CD4-positive, alpha-beta memory T cell (primary cell): ENCODE measurements at regions not wholly inside any gene's neighbourhood (a gene's known extent, or its start where the extent isn't known, plus 50 kb on each side); places are given as distances from the start of the nearest gene placed in this dataset.

ENCODE experiments used
- CTCF ChIA-PET: fragments of 350-600 bp; sonication (Branson Sonifier 250); formaldehyde crosslinking; loops from one replicate; lab custom pipeline; 2021; ENCODE audit warnings: inconsistent platforms; ENCODE audit not compliant: partially characterized antibody; lab: Charles Lee
- POLR2A ChIA-PET: fragments of 350-600 bp; sonication (Branson Sonifier 250); formaldehyde crosslinking; loops from one replicate; lab custom pipeline; 2021; ENCODE audit not compliant: partially characterized antibody; lab: Charles Lee
- DNase-seq, 5 donors: peaks; one replicate each; pipeline versions ENCODE4 v3.0.0 to v3.0.0-alpha.2; 2020 to 2022; ENCODE audit warnings: mixed read lengths in 1 of 5
- H3K27ac ChIP-seq: one replicate; pipeline ENCODE4 v1.7.0; 2013; ENCODE audit warnings: low read depth, low read length
- H3K27me3 ChIP-seq: 2 replicates; pipeline ENCODE4 v1.7.0; 2013; ENCODE audit warnings: mild to moderate bottlenecking, low read length, moderate library complexity; ENCODE audit not compliant: insufficient read depth
- H3K36me3 ChIP-seq: 2 replicates; pipeline ENCODE4 v1.7.0; 2013; ENCODE audit warnings: mild to moderate bottlenecking, low read length, moderate library complexity; ENCODE audit not compliant: insufficient read depth
- H3K4me1 ChIP-seq: 2 replicates; pipeline ENCODE4 v1.7.0; 2013; ENCODE audit warnings: mild to moderate bottlenecking, low read length, moderate library complexity; ENCODE audit not compliant: insufficient read depth
- H3K4me3 ChIP-seq, 2 donors: one replicate each; pipeline ENCODE4 v1.7.0; 2013; ENCODE audit warnings: low read length in 2 of 2, mild to moderate bottlenecking in 1 of 2
- H3K9me3 ChIP-seq, 2 donors: one replicate each; pipeline ENCODE4 v1.7.0; 2013; ENCODE audit warnings: low read length in 2 of 2, control low read depth in 1 of 2; ENCODE audit not compliant: control insufficient read depth in 1 of 2
- H3K27ac Mint-ChIP-seq, 7 donors: one replicate each; pipeline ENCODE4 v1.8.0; 2020 to 2021; ENCODE audit warnings: mixed read lengths in 7 of 7, mild to moderate bottlenecking in 6 of 7, inconsistent platforms in 3 of 7, moderate library complexity in 3 of 7
- H3K27me3 Mint-ChIP-seq, 2 donors: one replicate each; pipeline ENCODE4 v1.8.0; 2020 to 2021; ENCODE audit warnings: mixed read lengths in 2 of 2
- H3K36me3 Mint-ChIP-seq, 2 donors: one replicate each; pipeline ENCODE4 v1.8.0; 2020 to 2021; ENCODE audit warnings: mixed read lengths in 2 of 2, inconsistent platforms in 1 of 2, mild to moderate bottlenecking in 1 of 2
- H3K4me1 Mint-ChIP-seq, 4 donors: one replicate each; pipeline ENCODE4 v1.8.0; 2020 to 2021; ENCODE audit warnings: mixed read lengths in 4 of 4, mild to moderate bottlenecking in 1 of 4
- H3K4me3 Mint-ChIP-seq, 8 donors: one replicate each; pipeline ENCODE4 v1.8.0; 2020 to 2021; ENCODE audit warnings: mixed read lengths in 8 of 8, mild to moderate bottlenecking in 7 of 8, moderate library complexity in 6 of 8, inconsistent platforms in 3 of 8
- H3K9me3 Mint-ChIP-seq, 8 donors: one replicate each; pipeline ENCODE4 v1.8.0; 2020 to 2021; ENCODE audit warnings: mixed read lengths in 8 of 8, mild to moderate bottlenecking in 5 of 8, inconsistent platforms in 3 of 8, moderate library complexity in 1 of 8
- intact Hi-C: fragments of 100-400 bp; cut with micrococcal nuclease; formaldehyde crosslinking; loops from one replicate; pipeline ENCODE4 v1.15.1; 2023

GRCh38 chr5:53239301-53239990 is 129.9 kb upstream of the MOCS2 start:
- Histone ChIP-seq H3K9me3 (no peaks in the 10 kb centered on the region), H3K4me1 (no peaks in the 10 kb centered on the region), H3K4me3 (no peak overlapping the region), H3K36me3 (no peaks in the 10 kb centered on the region), H3K27ac (no peak overlapping the region), H3K27me3 (no peaks in the 10 kb centered on the region)
- H3K27ac Mint-ChIP-seq, result no peak overlapping the region
- ChIA-PET POLR2A (no interaction called here), CTCF (no interaction called here)
- intact Hi-C loops, result no loop called here
- no peaks in the 10 kb centered on the region for H3K36me3 Mint-ChIP-seq
- no peaks in the 10 kb centered on the region for H3K9me3 Mint-ChIP-seq
- peaks cover 5% of the 10 kb centered on the region in 2 donors for H3K27me3 Mint-ChIP-seq
- no peak overlapping the region for H3K4me3 Mint-ChIP-seq
- H3K4me1 Mint-ChIP-seq, result no peaks in the 10 kb centered on the region
- DNase-seq, result no peak

- no peak overlapping the region for H3K4me3 ChIP-seq
- Mint-ChIP-seq H3K4me3 (no peak overlapping the region), H3K36me3 (no peaks in the 10 kb centered on the region), H3K4me1 (no peaks in the 10 kb centered on the region), H3K27me3 (peaks cover 5% of the 10 kb centered on the region in 2 donors), H3K9me3 (no peaks in the 10 kb centered on the region), H3K27ac (no peak overlapping the region)
- no peak for DNase-seq
- H3K27ac ChIP-seq, result no peak overlapping the region
- no peaks in the 10 kb centered on the region for H3K36me3 ChIP-seq
- ChIA-PET POLR2A (no interaction called here), CTCF (no interaction called here)
- H3K4me1 ChIP-seq, result no peaks in the 10 kb centered on the region
- intact Hi-C loops, result no loop called here
- H3K27me3 ChIP-seq, result no peaks in the 10 kb centered on the region
- no peaks in the 10 kb centered on the region for H3K9me3 ChIP-seq
Measured at GRCh38 chr5:53240661-53241060, 131.1 kb upstream of the MOCS2 start.

- no peaks in the 10 kb centered on the region for H3K4me1 Mint-ChIP-seq
- H3K27me3 Mint-ChIP-seq, result peaks cover 5% of the 10 kb centered on the region in 2 donors
- no peaks in the 10 kb centered on the region for H3K9me3 Mint-ChIP-seq
- H3K9me3 ChIP-seq, result no peaks in the 10 kb centered on the region
- no peaks in the 10 kb centered on the region for H3K36me3 ChIP-seq
- H3K4me1 ChIP-seq, result no peaks in the 10 kb centered on the region
- H3K4me3 Mint-ChIP-seq, result no peak overlapping the region
- H3K27ac Mint-ChIP-seq, result no peak overlapping the region
- no peaks in the 10 kb centered on the region for H3K27me3 ChIP-seq
- POLR2A ChIA-PET, result no interaction called here
- H3K4me3 ChIP-seq, result no peak overlapping the region
- no peak overlapping the region for H3K27ac ChIP-seq
- CTCF ChIA-PET, result no interaction called here
- intact Hi-C loops, result no loop called here
- no peak for DNase-seq
- H3K36me3 Mint-ChIP-seq, result no peaks in the 10 kb centered on the region
Measured at GRCh38 chr5:53241572-53241971, 132.0 kb upstream of the MOCS2 start.

- Mint-ChIP-seq H3K27ac (no peak overlapping the region), H3K27me3 (peaks cover 3 to 5% of the 10 kb centered on the region in 2 donors), H3K36me3 (no peaks in the 10 kb centered on the region), H3K4me3 (no peak overlapping the region), H3K4me1 (no peaks in the 10 kb centered on the region), H3K9me3 (no peaks in the 10 kb centered on the region)
- no peak for DNase-seq
- intact Hi-C loops, result no loop called here
- no peaks in the 10 kb centered on the region for H3K27me3 ChIP-seq
- H3K4me1 ChIP-seq, result no peaks in the 10 kb centered on the region
- no peak overlapping the region for H3K4me3 ChIP-seq
- no peaks in the 10 kb centered on the region for H3K9me3 ChIP-seq
- H3K27ac ChIP-seq, result no peak overlapping the region
- POLR2A ChIA-PET, result no interaction called here
- no peaks in the 10 kb centered on the region for H3K36me3 ChIP-seq
- CTCF ChIA-PET, result no interaction called here
Measured at GRCh38 chr5:53243403-53243802, 133.8 kb upstream of the MOCS2 start.

- Mint-ChIP-seq H3K9me3 (no peaks in the 10 kb centered on the region), H3K4me1 (no peaks in the 10 kb centered on the region), H3K27ac (no peak overlapping the region), H3K4me3 (no peak overlapping the region), H3K27me3 (peaks cover 3% of the 10 kb centered on the region in 2 donors), H3K36me3 (no peaks in the 10 kb centered on the region)
- intact Hi-C loops, result no loop called here
- no peak for DNase-seq
- Histone ChIP-seq H3K9me3 (no peaks in the 10 kb centered on the region), H3K4me3 (no peak overlapping the region), H3K36me3 (no peaks in the 10 kb centered on the region), H3K27ac (no peak overlapping the region), H3K27me3 (no peaks in the 10 kb centered on the region), H3K4me1 (no peaks in the 10 kb centered on the region)
- POLR2A ChIA-PET, result no interaction called here
- CTCF ChIA-PET, result no interaction called here
Measured at GRCh38 chr5:53246042-53246836, 136.7 kb upstream of the MOCS2 start.

- peaks cover 0 to 3% of the 10 kb centered on the region in 2 donors for H3K27me3 Mint-ChIP-seq
- H3K27me3 ChIP-seq, result no peaks in the 10 kb centered on the region
- H3K27ac ChIP-seq, result no peak overlapping the region
- intact Hi-C loops, result no loop called here
- no peaks in the 10 kb centered on the region for H3K9me3 Mint-ChIP-seq
- H3K27ac Mint-ChIP-seq, result no peak overlapping the region
- H3K4me1 ChIP-seq, result no peaks in the 10 kb centered on the region
- no peaks in the 10 kb centered on the region for H3K36me3 Mint-ChIP-seq
- no peaks in the 10 kb centered on the region for H3K36me3 ChIP-seq
- H3K4me3 ChIP-seq, result no peak overlapping the region
- peaks cover 2 to 8% (median 7%) of the 10 kb centered on the region in 4 donors for H3K4me1 Mint-ChIP-seq
- no peak overlapping the region for H3K4me3 Mint-ChIP-seq
- DNase-seq, result no peak
- ChIA-PET POLR2A (no interaction called here), CTCF (interaction anchor here (1.1 kb wide), 1 partner anchor 11 kb away, joined by 4 read pairs; no protein-coding TSS in a partner anchor)
- no peaks in the 10 kb centered on the region for H3K9me3 ChIP-seq
Measured at GRCh38 chr5:53249529-53250200, 140.1 kb upstream of the MOCS2 start.

GRCh38 chr5:53250201-53250550 is 140.6 kb upstream of the MOCS2 start:
- ChIA-PET CTCF (interaction anchor here (1.1 kb wide), 1 partner anchor 10 kb away, joined by 4 read pairs; no protein-coding TSS in a partner anchor), POLR2A (no interaction called here)
- H3K36me3 Mint-ChIP-seq, result no peaks in the 10 kb centered on the region
- peaks cover 2 to 8% (median 7%) of the 10 kb centered on the region in 4 donors for H3K4me1 Mint-ChIP-seq
- H3K36me3 ChIP-seq, result no peaks in the 10 kb centered on the region
- no peak overlapping the region for H3K27ac ChIP-seq
- no peaks in the 10 kb centered on the region for H3K4me1 ChIP-seq
- peaks cover 0 to 3% of the 10 kb centered on the region in 2 donors for H3K27me3 Mint-ChIP-seq
- H3K4me3 Mint-ChIP-seq, result no peak overlapping the region
- no peak overlapping the region for H3K4me3 ChIP-seq
- no peaks in the 10 kb centered on the region for H3K9me3 ChIP-seq
- no peaks in the 10 kb centered on the region for H3K27me3 ChIP-seq
- H3K9me3 Mint-ChIP-seq, result no peaks in the 10 kb centered on the region
- no peak overlapping the region for H3K27ac Mint-ChIP-seq
- no peak for DNase-seq
- intact Hi-C loops, result no loop called here
